ENCODE measurements at regions not wholly inside any gene's neighbourhood (a gene's known extent, or its start where the extent isn't known, plus 50 kb on each side); places are given as distances from the start of the nearest gene placed in this dataset.

DNA sequence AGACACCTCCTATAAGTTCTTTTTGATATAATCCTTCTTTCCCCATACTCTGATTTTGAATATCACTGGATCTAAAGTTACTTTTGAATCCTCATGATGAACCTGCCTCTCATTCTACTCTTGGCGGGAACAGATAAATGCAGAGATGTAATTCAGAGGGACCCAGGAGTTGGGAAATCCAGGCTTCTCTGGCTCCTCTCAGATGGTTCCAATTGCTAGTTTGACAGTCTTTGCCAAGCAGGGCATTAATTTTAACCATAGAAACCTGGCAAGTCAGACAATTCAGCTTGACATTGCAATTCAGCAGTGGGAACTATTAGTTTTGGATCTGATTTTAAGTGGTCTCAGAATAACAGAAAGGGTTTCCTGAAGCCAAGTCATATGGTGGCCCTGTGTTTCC is 67.3 kb upstream of the KLF12 start:
- DNase-seq (ENCODE audit: low read depth): no peak

DNA sequence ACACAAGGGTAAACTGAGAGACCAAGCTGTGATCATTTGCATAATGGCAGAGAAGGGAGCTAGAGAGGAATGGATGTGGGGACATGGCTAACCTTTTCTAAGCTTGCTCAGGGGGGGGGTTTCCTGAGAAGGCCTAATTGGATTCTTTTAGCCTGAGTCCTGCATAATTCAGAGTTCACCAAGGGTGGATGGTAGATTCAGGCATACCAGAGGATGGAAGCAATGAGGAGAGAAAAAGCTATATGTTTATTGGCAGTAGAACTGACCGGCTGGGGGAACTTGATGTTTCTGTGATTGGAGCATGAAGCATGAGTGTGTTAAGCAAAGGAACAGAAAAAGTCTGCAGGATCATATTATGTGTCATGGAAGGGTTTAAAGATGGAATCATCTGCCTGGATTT is 65.9 kb upstream of the KLF12 start:
- DNase-seq (ENCODE audit: low read depth): no peak

DNA sequence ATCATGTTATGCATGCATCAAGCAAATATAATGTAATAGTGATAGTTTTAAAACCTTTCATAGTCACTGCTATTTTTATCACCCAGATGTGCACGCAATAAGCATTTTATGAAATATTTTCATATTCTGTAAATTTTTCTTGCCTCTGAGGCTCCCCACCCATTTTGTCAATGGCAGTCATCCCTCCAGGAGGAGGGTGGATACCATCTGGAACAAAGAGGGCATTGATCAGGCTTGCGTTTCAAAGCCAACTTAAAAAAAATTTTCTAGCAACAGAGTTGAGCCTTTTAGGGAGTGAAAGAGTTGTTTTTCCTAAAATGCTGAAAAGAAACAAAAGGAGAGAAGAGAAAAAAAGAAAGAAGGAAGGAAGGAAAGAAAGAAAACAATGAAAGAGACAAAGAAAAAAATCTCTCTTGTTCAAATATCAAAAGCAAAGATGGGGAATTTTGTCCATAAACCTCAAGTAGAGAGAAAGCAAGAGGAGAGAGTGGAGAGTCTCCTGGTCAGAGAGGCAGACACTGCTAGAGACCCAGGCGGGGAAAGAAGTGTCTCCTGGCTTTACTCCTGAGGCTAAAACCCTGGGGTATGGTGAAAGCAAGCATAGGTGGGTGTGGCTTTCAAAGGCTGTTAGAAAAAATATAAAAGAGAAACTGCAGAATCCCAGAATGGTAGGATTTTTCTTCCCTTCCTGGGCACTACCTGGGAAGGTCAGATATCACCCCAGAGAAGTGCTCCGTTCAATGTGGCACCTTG is 63.6 kb upstream of the KLF12 start:
- DNase-seq (ENCODE audit: low read depth): no peak

DNA sequence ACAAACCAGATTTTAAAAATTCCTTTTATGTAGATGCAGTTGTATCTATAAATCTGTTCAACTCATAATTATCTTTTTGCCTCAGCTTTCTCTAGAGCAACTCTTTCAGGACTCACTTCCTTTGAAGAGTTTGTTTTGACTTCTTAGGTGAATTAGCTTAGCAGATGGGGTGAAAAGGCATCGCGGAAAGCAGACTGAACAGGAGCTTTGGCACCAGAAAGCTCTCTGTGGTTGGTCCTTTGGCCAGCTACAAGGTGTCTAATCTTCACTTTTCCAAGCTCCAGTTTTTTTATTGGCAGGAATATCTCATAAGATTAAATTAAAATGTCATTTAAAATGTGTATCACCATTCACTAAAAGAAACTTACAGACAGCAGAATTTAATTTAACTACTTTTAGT is 60.6 kb upstream of the KLF12 start:
- DNase-seq (ENCODE audit: low read depth): no peak

DNA sequence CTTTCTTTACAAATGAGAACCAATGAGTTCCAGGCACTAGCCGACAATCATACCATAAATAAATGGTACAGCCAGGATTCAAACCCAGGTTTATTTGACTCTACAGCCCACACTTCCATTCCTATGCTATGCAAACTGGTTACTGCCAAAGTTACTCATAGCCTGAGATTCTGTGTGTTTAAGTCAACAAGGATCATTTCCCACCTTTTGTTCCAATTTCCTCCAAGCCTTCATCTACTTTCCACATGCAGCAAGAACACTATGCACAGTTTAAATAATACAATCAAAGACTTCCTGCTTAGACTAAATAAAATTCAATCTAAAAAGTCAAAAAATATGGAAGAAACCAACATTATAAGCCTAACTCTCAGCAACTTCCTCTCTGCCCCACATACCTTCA is 59.2 kb upstream of the KLF12 start:
- DNase-seq (ENCODE audit: low read depth): no peak

DNA sequence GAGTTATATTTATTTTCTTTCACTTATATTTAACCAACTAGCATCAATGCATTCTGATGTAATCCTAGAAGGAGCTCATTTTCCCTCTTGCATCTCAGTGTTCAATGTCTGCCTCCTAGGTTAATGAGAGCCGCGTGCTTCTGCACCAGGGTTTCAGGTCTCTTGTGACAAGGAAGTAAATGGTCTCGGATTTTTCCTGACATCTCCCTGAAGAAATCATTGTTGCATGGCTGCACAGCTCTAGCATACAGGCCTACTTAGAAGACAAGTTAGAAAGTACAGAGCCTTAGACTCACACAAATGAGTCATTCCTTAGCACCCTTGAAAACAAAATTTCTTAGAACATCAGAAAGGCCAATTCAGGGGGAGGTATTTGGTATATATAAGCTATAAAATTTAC is 57.2 kb upstream of the KLF12 start:
- no peak for DNase-seq (ENCODE audit: low read depth)

DNA sequence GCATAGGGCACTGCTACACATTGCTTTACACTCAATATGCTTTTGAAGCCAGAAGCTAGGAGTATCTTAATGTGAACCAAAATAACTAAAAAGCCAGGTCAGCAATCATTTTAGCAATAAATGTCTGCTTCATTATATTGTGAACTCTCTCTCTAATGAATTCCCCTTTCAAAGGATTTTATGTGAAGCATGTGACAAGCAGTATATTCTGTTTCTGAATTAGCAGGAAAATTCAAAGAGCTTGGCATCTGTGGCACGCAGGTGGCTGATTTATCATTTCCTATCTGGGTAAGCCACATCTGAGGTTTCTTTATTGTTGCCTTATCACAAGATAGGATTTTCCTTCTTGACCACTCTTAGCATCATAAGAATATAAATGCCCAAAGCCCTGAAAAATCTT is 56.8 kb upstream of the KLF12 start:
- DNase-seq (ENCODE audit: low read depth): no peak

DNA sequence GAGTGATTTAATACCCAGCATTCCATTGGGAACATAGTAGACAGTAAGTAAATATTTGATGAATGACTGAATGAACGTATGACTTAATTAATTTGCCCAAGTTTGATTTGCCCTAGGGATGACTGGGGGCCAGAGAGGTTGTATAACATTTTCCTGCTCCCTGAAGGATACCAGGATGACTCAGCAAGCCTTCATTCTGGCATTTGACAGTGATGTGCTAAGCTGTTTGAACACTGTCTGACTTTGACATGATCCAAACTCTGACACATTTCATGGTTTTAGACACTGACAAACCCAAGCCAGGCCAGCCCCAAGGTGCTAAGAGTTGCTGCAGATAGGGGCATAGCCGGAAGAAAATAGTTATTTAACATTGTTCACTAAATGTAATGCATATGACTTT is 53.4 kb upstream of the KLF12 start:
- no peak for DNase-seq (ENCODE audit: low read depth)

DNA sequence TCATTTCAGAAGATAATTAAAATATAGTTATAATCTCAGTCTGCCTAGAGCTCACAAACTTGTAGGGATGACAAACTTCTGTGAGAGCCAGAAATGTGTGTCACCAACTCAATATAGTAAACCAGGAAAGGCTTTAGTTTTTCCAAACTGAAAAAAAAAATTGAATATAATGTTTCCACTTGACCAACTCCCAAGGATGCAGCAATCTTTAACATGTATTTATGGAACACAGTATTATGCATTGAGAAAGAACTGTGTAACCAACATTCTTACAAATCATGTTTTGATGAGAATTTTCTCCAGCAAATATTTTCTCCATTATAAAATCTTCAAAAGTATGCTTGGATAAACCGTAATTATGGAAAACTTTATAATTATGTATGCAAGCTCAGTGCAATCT is 50.1 kb upstream of the KLF12 start:
- DNase-seq (ENCODE audit: low read depth): no peak

All from CMK (cell line).